Osteocyte (in vitro differentiated cells): ENCODE measurements at regions not wholly inside any gene's neighbourhood (a gene's known extent, or its start where the extent isn't known, plus 50 kb on each side); places are given as distances from the start of the nearest gene placed in this dataset.
A peak's percentile ranks its signal among the peaks of the same experiment; 100 is the strongest.

Source experiments
- DNase-seq: peaks from one replicate; pipeline ENCODE4 v3.0.0; 2021; ENCODE audit warnings: mixed read lengths; ENCODE audit not compliant: unreplicated experiment; ENCODE audit errors: extremely low spot score
- H3K27ac Mint-ChIP-seq: one replicate; pipeline ENCODE4 v1.8.0; 2021; ENCODE audit warnings: mild to moderate bottlenecking, mixed read lengths; ENCODE audit not compliant: unreplicated experiment
- H3K27me3 Mint-ChIP-seq: one replicate; pipeline ENCODE4 v1.8.0; 2021; ENCODE audit warnings: mixed read lengths; ENCODE audit not compliant: unreplicated experiment
- H3K36me3 Mint-ChIP-seq: one replicate; pipeline ENCODE4 v1.8.0; 2021; ENCODE audit warnings: mixed read lengths; ENCODE audit not compliant: unreplicated experiment
- H3K4me1 Mint-ChIP-seq: one replicate; pipeline ENCODE4 v1.8.0; 2021; ENCODE audit warnings: mixed read lengths; ENCODE audit not compliant: unreplicated experiment
- H3K4me3 Mint-ChIP-seq: one replicate; pipeline ENCODE4 v1.8.0; 2021; ENCODE audit warnings: mild to moderate bottlenecking, moderate library complexity, mixed read lengths; ENCODE audit not compliant: unreplicated experiment
- H3K9me3 Mint-ChIP-seq: one replicate; pipeline ENCODE4 v1.8.0; 2021; ENCODE audit warnings: mixed read lengths; ENCODE audit not compliant: unreplicated experiment
- CTCF ChIP-seq: fragments of 200-600 bp; sonication (generic); IDR thresholded peaks from 2 replicates; pipeline ENCODE4 v1.5.0; 2021; ENCODE audit warnings: antibody characterized with exemption, mild to moderate bottlenecking, moderate library complexity

GRCh38 chr2:239826376-239826775, 198.8 kb downstream of the NDUFA10 start:
- Mint-ChIP-seq H3K4me1 (no peaks in the 10 kb centered on the region), H3K9me3 (peaks cover 29% of the 10 kb centered on the region), H3K27me3 (no peaks in the 10 kb centered on the region), H3K4me3 (no peak overlapping the region), H3K36me3 (no peaks in the 10 kb centered on the region), H3K27ac (no peak overlapping the region)
- TF ChIP-seq CTCF: no peak
- DNase-seq: peak; percentile 70

DNA sequence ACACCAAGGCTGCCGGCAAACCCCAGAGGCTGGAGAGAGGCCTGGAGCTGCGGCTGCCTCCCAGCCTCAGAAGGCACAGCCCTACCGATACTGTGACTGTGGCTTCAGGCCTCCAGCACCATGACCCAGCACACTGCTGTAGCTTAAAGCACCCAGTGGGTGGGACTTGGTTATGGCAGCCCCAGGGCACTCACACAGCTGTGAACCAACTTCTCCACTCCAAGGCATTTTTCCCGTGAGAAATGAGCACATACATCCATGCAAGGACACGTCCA, 199.5 kb downstream of the NDUFA10 start:
- H3K4me1 Mint-ChIP-seq: no peaks in the 10 kb centered on the region
- no peaks in the 10 kb centered on the region for H3K27me3 Mint-ChIP-seq
- DNase-seq: peak; percentile 56
- peaks cover 28% of the 10 kb centered on the region for H3K9me3 Mint-ChIP-seq
- H3K4me3 Mint-ChIP-seq: no peak overlapping the region
- no peak for TF ChIP-seq CTCF
- no peak overlapping the region for H3K27ac Mint-ChIP-seq
- no peaks in the 10 kb centered on the region for H3K36me3 Mint-ChIP-seq

DNA sequence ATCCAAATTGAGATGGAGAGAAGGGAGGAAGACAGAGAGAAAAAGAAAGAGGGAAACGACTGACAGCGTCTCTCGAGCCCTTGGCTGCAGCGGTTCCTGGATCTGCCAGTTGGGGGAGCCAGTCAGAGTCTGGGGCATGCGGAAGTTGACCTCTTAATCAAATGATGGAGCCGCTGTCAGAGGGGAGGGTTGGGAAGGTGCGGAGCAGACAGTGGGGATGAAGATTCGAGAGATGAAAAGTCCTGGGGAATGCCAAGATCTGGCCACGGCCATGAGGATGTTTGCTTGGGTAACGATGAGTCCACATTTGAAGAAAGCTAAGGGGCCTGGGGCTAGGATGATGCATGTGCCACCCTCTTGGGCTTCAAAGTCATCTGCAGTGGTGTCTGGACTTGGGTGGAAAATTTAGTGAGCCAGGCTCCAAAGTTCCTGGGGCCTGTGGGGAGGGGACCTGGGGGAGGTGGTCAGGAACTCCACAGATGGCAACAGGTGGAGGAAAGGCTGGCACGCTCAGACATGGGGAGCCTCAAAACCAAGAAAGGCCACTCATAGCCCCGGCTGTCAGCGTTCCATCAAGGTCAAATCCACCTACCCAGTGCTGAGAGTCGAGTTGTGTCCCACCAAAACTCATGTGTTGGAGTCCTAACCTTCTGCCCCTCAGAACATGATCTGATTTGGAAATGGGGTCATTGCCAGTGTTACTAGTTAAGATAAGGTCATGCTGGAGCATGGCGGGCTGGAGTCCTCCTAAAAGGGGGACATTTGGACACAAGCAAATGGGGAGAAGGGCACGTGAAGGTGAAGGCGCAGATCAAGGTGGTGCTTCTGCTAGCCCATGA, 200.1 kb downstream of the NDUFA10 start:
- peaks cover 26% of the 10 kb centered on the region for H3K9me3 Mint-ChIP-seq
- H3K36me3 Mint-ChIP-seq: no peaks in the 10 kb centered on the region
- H3K4me3 Mint-ChIP-seq: no peak overlapping the region
- H3K27me3 Mint-ChIP-seq: no peaks in the 10 kb centered on the region
- no peak for TF ChIP-seq CTCF
- peak; percentile 65 for DNase-seq
- no peak overlapping the region for H3K27ac Mint-ChIP-seq
- H3K4me1 Mint-ChIP-seq: no peaks in the 10 kb centered on the region

DNA sequence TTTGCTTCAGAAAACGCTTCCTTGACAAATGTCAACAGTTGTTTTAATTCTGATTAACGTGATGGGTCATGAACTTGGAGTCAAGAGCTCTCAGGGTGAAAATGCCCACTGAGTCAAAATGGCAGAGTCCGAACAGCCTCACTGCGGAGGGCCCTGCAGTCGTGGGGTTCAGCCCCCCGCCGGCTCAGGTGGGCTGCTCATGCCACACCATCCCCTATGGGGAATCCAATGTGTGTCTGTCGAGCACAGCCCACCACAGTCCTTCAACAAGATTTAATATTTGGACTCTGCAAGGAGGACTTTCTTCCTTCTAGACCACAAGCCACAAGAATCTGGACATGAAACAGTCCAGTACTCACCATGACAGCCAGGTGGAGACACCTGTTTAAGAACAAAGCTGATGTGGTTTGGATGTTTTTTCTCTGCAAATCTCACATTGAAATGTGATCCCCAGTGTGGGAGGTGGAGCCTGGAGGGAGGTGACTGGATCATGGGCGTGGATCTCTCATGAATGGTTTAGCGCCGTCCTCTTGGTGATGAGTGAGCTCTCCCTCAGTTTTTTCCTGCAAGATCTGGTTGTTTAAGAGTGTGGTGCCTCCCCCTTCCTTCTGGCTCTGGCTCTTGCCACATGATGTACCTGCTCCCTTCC, 201.0 kb downstream of the NDUFA10 start:
- Mint-ChIP-seq H3K27me3 (no peaks in the 10 kb centered on the region), H3K4me1 (no peaks in the 10 kb centered on the region), H3K36me3 (no peaks in the 10 kb centered on the region), H3K27ac (no peak overlapping the region), H3K9me3 (peaks cover 21% of the 10 kb centered on the region), H3K4me3 (no peak overlapping the region)
- peak; percentile 46 for DNase-seq
- no peak for TF ChIP-seq CTCF

GRCh38 chr2:239822146-239822831, 202.9 kb downstream of the NDUFA10 start:
- Mint-ChIP-seq H3K27ac (no peak overlapping the region), H3K9me3 (peaks cover 31% of the 10 kb centered on the region), H3K36me3 (no peaks in the 10 kb centered on the region), H3K4me1 (no peaks in the 10 kb centered on the region), H3K4me3 (no peak overlapping the region), H3K27me3 (no peaks in the 10 kb centered on the region)
- no peak for DNase-seq
- TF ChIP-seq CTCF: no peak
